Neuronal stem cell (in vitro differentiated cells): ENCODE measurements at regions not wholly inside any gene's neighbourhood (a gene's known extent, or its start where the extent isn't known, plus 50 kb on each side); places are given as distances from the start of the nearest gene placed in this dataset.

Source experiments
- DNase-seq: peaks from one replicate; pipeline ENCODE4 v3.0.0-alpha.2; 2013; ENCODE audit warnings: low spot score
- H2AFZ ChIP-seq: one replicate; pipeline ENCODE4 v1.6.1; 2013; ENCODE audit warnings: mild to moderate bottlenecking, low read length, inconsistent platforms
- H2AK5ac ChIP-seq: 2 replicates; pipeline ENCODE4 v1.6.1; 2013; ENCODE audit warnings: low read depth, mild to moderate bottlenecking, inconsistent platforms, low read length, moderate library complexity, mixed read lengths
- H2BK120ac ChIP-seq: 2 replicates; pipeline ENCODE4 v1.6.1; 2013; ENCODE audit warnings: low read depth, mild to moderate bottlenecking, inconsistent platforms, low read length, moderate library complexity, mixed read lengths
- H2BK12ac ChIP-seq: one replicate; pipeline ENCODE4 v1.6.1; 2013; ENCODE audit warnings: low read length, inconsistent platforms
- H2BK15ac ChIP-seq: 2 replicates; pipeline ENCODE4 v1.6.1; 2013; ENCODE audit warnings: mild to moderate bottlenecking, low read length, inconsistent platforms, mixed read lengths
- H2BK5ac ChIP-seq: one replicate; pipeline ENCODE4 v1.6.1; 2013; ENCODE audit warnings: inconsistent platforms, mild to moderate bottlenecking, low read length, moderate library complexity
- H3K14ac ChIP-seq: one replicate; pipeline ENCODE4 v1.6.1; 2013; ENCODE audit warnings: low read length, inconsistent platforms
- H3K18ac ChIP-seq: 2 replicates; pipeline ENCODE4 v1.6.1; 2013; ENCODE audit warnings: low read length, inconsistent platforms
- H3K23ac ChIP-seq: 2 replicates; pipeline ENCODE4 v1.6.1; 2013; ENCODE audit warnings: low read depth, mild to moderate bottlenecking, mixed read lengths, low read length, inconsistent platforms; ENCODE audit not compliant: poor library complexity
- H3K27ac ChIP-seq: replicated peaks from 3 replicates; pipeline ENCODE4 v1.5.1; 2013; ENCODE audit warnings: low read length, inconsistent platforms
- H3K27me3 ChIP-seq, 3 experiments: 2 replicates each; pipeline ENCODE4 v1.6.1; 2013; ENCODE audit warnings: low read length in 3 of 3, mild to moderate bottlenecking in 2 of 3, inconsistent platforms in 1 of 3, low read depth in 1 of 3, mixed read lengths in 1 of 3, moderate library complexity in 1 of 3; ENCODE audit not compliant: control insufficient read depth in 3 of 3, insufficient read depth in 3 of 3
- H3K36me3 ChIP-seq, 2 donors: replicated peaks in 1 of 2; 2 replicates each; pipeline ENCODE4 v1.6.1; 2013; ENCODE audit warnings: low read length in 2 of 2; ENCODE audit not compliant: control insufficient read depth in 2 of 2, insufficient read depth in 2 of 2
- H3K4ac ChIP-seq: 2 replicates; pipeline ENCODE4 v1.6.1; 2013; ENCODE audit warnings: inconsistent platforms, mild to moderate bottlenecking, low read length, moderate library complexity
- H3K4me1 ChIP-seq, 2 donors: 1 replicate in 1 of 2; 2 replicates in 1 of 2; pipeline ENCODE4 v1.6.1; 2013; ENCODE audit warnings: low read length in 2 of 2, low read depth in 1 of 2; ENCODE audit not compliant: control insufficient read depth in 2 of 2, insufficient read depth in 1 of 2
- H3K4me2 ChIP-seq: one replicate; pipeline ENCODE4 v1.6.1; 2013; ENCODE audit warnings: mild to moderate bottlenecking, low read length, inconsistent platforms; ENCODE audit not compliant: insufficient read depth, poor library complexity, severe bottlenecking
- H3K4me3 ChIP-seq, 2 donors: 2 replicates each; pipeline ENCODE4 v1.5.1; 2013; ENCODE audit warnings: low read length in 2 of 2, mild to moderate bottlenecking in 2 of 2, inconsistent platforms in 1 of 2, moderate library complexity in 1 of 2
- H3K79me1 ChIP-seq: one replicate; pipeline ENCODE4 v1.6.1; 2013; ENCODE audit warnings: low read depth, mild to moderate bottlenecking, inconsistent platforms, low read length, moderate library complexity
- H3K9ac ChIP-seq: one replicate; pipeline ENCODE4 v1.6.1; 2013; ENCODE audit warnings: mild to moderate bottlenecking, low read depth, low read length, inconsistent platforms; ENCODE audit not compliant: poor library complexity
- H3K9me3 ChIP-seq, 2 donors: replicated peaks in 1 of 2; 2 replicates each; pipeline versions ENCODE3 to v1.6.1; 2013; ENCODE audit warnings: low read length in 2 of 2, mild to moderate bottlenecking in 2 of 2, inconsistent platforms in 1 of 2, low read depth in 1 of 2, mixed read lengths in 1 of 2, moderate library complexity in 1 of 2; ENCODE audit not compliant: control insufficient read depth in 2 of 2, insufficient read depth in 1 of 2
- H4K8ac ChIP-seq: one replicate; pipeline ENCODE4 v1.6.1; 2013; ENCODE audit warnings: low read depth, mild to moderate bottlenecking, inconsistent platforms, low read length, moderate library complexity
- H4K91ac ChIP-seq: one replicate; pipeline ENCODE4 v1.6.1; 2013; ENCODE audit warnings: low read length, low read depth, mild to moderate bottlenecking, inconsistent platforms; ENCODE audit not compliant: poor library complexity
- WGBS, 2 donors: extraction: QIAGEN DNeasy Blood & Tissue Kit; methylation state at CpG; one replicate each; pipeline ENCODE4 v1.1.7; 2013; ENCODE audit warnings: missing lambda C conversion rate in 2 of 2, mixed read lengths in 1 of 2; ENCODE audit not compliant: insufficient read length in 2 of 2, insufficient replicate concordance in 1 of 2; ENCODE audit errors: extremely low coverage in 2 of 2; 5-methylcytosine and 5-hydroxymethylcytosine counted together

- Histone ChIP-seq H2BK5ac (no peak overlapping the region), H3K27ac (no peak overlapping the region), H2BK120ac (no peak overlapping the region), H3K27me3 (no peaks in the 10 kb centered on the region), H2BK15ac (no peak overlapping the region), H2BK12ac (no peak overlapping the region), H3K23ac (no peak overlapping the region), H3K4me2 (no peak overlapping the region), H3K79me1 (no peaks in the 10 kb centered on the region), H3K36me3 (no peaks in the 10 kb centered on the region), H3K4ac (no peak overlapping the region), H2AFZ (no peak overlapping the region), H3K9ac (no peak overlapping the region), H3K14ac (no peak overlapping the region), H3K4me3 (no peak overlapping the region), H3K18ac (no peak overlapping the region), H4K8ac (no peak overlapping the region), H3K4me1 (peaks cover 0 to 4% of the 10 kb centered on the region in 2 donors), H4K91ac (no peak overlapping the region), H2AK5ac (no peak overlapping the region), H3K9me3 (no peaks in the 10 kb centered on the region)
- WGBS, 2 donors: no CpG with 5 or more reads among the region's 2 CpGs
- no peak for DNase-seq
Measured at GRCh38 chr14:39861696-39862095, 429.5 kb upstream of the FBXO33 start.

GRCh38 chr14:39861229-39861600, 429.0 kb upstream of the FBXO33 start:
- H3K9me3 ChIP-seq: no peaks in the 10 kb centered on the region
- H3K4me1 ChIP-seq: peaks cover 0 to 4% of the 10 kb centered on the region in 2 donors
- H2BK5ac ChIP-seq: no peak overlapping the region
- H2BK15ac ChIP-seq: no peak overlapping the region
- no peak overlapping the region for H2BK12ac ChIP-seq
- no peak overlapping the region for H4K91ac ChIP-seq
- H3K4ac ChIP-seq: no peak overlapping the region
- DNase-seq: no peak
- no peak overlapping the region for H3K14ac ChIP-seq
- H2AFZ ChIP-seq: no peak overlapping the region
- H3K36me3 ChIP-seq: no peaks in the 10 kb centered on the region
- H2AK5ac ChIP-seq: no peak overlapping the region
- H3K18ac ChIP-seq: no peak overlapping the region
- no CpG with 5 or more reads among the region's 4 CpGs for WGBS, 2 donors
- no peaks in the 10 kb centered on the region for H3K79me1 ChIP-seq
- H3K4me3 ChIP-seq: no peak overlapping the region
- H4K8ac ChIP-seq: no peak overlapping the region
- H3K9ac ChIP-seq: no peak overlapping the region
- H3K27ac ChIP-seq: no peak overlapping the region
- no peak overlapping the region for H3K23ac ChIP-seq
- no peaks in the 10 kb centered on the region for H3K27me3 ChIP-seq
- no peak overlapping the region for H3K4me2 ChIP-seq
- no peak overlapping the region for H2BK120ac ChIP-seq

- Histone ChIP-seq H4K91ac (no peak overlapping the region), H3K27me3 (no peaks in the 10 kb centered on the region), H4K8ac (no peak overlapping the region), H3K9ac (no peak overlapping the region), H2BK12ac (no peak overlapping the region), H3K9me3 (no peaks in the 10 kb centered on the region), H2BK15ac (no peak overlapping the region), H3K27ac (no peak overlapping the region), H2AFZ (no peak overlapping the region), H3K14ac (no peak overlapping the region), H3K4me2 (no peak overlapping the region), H2BK120ac (no peak overlapping the region), H3K18ac (no peak overlapping the region), H2BK5ac (no peak overlapping the region), H3K4me1 (peaks cover 0 to 4% of the 10 kb centered on the region in 2 donors), H3K4ac (no peak overlapping the region), H3K79me1 (no peaks in the 10 kb centered on the region), H3K4me3 (no peak overlapping the region), H3K23ac (no peak overlapping the region), H2AK5ac (no peak overlapping the region), H3K36me3 (no peaks in the 10 kb centered on the region)
- no peak for DNase-seq
- WGBS, 2 donors: no CpG with 5 or more reads among the region's 8 CpGs
Measured at GRCh38 chr14:39860596-39861228, 428.5 kb upstream of the FBXO33 start.

GRCh38 chr14:39859314-39859713, 427.1 kb upstream of the FBXO33 start:
- no peak overlapping the region for H2BK5ac ChIP-seq
- no peak overlapping the region for H3K27ac ChIP-seq
- no peak overlapping the region for H2BK120ac ChIP-seq
- no peak overlapping the region for H3K4ac ChIP-seq
- H3K4me1 ChIP-seq: peaks cover 0 to 4% of the 10 kb centered on the region in 2 donors
- DNase-seq: no peak
- H3K79me1 ChIP-seq: no peaks in the 10 kb centered on the region
- H2BK15ac ChIP-seq: no peak overlapping the region
- H3K23ac ChIP-seq: no peak overlapping the region
- no peaks in the 10 kb centered on the region for H3K9me3 ChIP-seq
- H2BK12ac ChIP-seq: no peak overlapping the region
- no peak overlapping the region for H3K9ac ChIP-seq
- no peak overlapping the region for H4K8ac ChIP-seq
- no peak overlapping the region for H2AK5ac ChIP-seq
- H3K14ac ChIP-seq: no peak overlapping the region
- H3K4me2 ChIP-seq: no peak overlapping the region
- no peaks in the 10 kb centered on the region for H3K27me3 ChIP-seq
- no peak overlapping the region for H2AFZ ChIP-seq
- no peak overlapping the region for H3K4me3 ChIP-seq
- H4K91ac ChIP-seq: no peak overlapping the region
- H3K18ac ChIP-seq: no peak overlapping the region
- H3K36me3 ChIP-seq: no peaks in the 10 kb centered on the region
